ENCODE measurements at regions not wholly inside any gene's neighbourhood (a gene's known extent, or its start where the extent isn't known, plus 50 kb on each side); places are given as distances from the start of the nearest gene placed in this dataset.

- TF ChIP-seq, protein P1, sequence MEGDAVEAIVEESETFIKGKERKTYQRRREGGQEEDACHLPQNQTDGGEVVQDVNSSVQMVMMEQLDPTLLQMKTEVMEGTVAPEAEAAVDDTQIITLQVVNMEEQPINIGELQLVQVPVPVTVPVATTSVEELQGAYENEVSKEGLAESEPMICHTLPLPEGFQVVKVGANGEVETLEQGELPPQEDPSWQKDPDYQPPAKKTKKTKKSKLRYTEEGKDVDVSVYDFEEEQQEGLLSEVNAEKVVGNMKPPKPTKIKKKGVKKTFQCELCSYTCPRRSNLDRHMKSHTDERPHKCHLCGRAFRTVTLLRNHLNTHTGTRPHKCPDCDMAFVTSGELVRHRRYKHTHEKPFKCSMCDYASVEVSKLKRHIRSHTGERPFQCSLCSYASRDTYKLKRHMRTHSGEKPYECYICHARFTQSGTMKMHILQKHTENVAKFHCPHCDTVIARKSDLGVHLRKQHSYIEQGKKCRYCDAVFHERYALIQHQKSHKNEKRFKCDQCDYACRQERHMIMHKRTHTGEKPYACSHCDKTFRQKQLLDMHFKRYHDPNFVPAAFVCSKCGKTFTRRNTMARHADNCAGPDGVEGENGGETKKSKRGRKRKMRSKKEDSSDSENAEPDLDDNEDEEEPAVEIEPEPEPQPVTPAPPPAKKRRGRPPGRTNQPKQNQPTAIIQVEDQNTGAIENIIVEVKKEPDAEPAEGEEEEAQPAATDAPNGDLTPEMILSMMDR (conservative IDR thresholded peaks at IDR 0.05; ENCODE audit: low read depth, low read length) = no peak
- no peak for TF ChIP-seq EZH2 (IDR thresholded peaks at IDR 0.05; ENCODE audit: borderline replicate concordance, low read depth, low read length, poor library complexity, severe bottlenecking)
These were observed 277.2 kb downstream of the TBL1XR1 start for GRCh38 chr3:176919836-176920765.
